ENCODE measurements at regions not wholly inside any gene's neighbourhood (a gene's known extent, or its start where the extent isn't known, plus 50 kb on each side); places are given as distances from the start of the nearest gene placed in this dataset.

DNA sequence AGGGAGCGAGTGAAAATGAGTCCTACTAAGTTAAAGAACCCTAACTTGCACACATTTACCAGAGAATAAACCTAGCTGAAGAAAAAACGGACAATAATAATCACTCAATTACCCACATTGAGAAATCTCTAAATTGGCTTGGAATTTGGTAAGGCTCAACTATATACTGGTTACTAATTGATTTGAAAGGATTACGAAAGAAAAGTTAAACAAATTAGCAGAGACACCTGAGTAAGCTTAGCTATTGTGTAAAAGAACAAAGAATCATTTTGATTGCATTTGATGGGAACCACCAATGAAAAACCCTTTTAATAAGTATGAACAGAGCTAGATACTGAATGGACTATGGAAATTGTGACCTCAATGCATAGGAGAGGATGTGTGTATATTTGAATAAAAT is 118.6 kb upstream of the ADGRF1 start:
- no peak overlapping the region for H3K27ac Mint-ChIP-seq
- ATAC-seq (replicated peaks): no peak
- H3K36me3 Mint-ChIP-seq (ENCODE audit: low read depth): no peaks in the 10 kb centered on the region
- H3K4me1 Mint-ChIP-seq: no peaks in the 10 kb centered on the region
- no peaks in the 10 kb centered on the region for H3K9me3 Mint-ChIP-seq
- H3K27me3 Mint-ChIP-seq: peaks cover 3% of the 10 kb centered on the region
- H3K4me3 Mint-ChIP-seq: no peak overlapping the region

DNA sequence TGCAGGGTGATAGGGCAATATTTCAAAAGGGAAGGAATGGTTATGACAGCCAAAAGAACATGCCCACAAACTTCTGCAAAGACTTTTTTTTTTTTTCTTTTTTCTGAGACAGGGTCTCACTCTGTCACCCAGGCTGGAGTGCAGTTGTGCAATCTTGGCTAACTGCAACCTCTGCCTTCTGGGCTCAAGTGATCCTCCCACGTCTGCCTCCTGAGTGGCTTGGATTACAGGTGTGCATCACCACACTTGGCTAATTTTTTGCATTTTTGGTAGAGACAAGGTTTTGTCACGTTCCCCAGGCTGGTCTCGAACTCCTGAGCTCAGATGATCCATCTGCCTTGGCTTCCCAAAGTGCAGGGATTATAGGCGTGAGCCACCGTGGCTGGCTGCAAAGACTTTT is 117.6 kb upstream of the ADGRF1 start:
- no peak overlapping the region for H3K27ac Mint-ChIP-seq
- no peak for ATAC-seq (replicated peaks)
- H3K4me1 Mint-ChIP-seq: no peaks in the 10 kb centered on the region
- peaks cover 6% of the 10 kb centered on the region for H3K27me3 Mint-ChIP-seq
- no peaks in the 10 kb centered on the region for H3K9me3 Mint-ChIP-seq
- H3K4me3 Mint-ChIP-seq: no peak overlapping the region
- no peaks in the 10 kb centered on the region for H3K36me3 Mint-ChIP-seq (ENCODE audit: low read depth)

DNA sequence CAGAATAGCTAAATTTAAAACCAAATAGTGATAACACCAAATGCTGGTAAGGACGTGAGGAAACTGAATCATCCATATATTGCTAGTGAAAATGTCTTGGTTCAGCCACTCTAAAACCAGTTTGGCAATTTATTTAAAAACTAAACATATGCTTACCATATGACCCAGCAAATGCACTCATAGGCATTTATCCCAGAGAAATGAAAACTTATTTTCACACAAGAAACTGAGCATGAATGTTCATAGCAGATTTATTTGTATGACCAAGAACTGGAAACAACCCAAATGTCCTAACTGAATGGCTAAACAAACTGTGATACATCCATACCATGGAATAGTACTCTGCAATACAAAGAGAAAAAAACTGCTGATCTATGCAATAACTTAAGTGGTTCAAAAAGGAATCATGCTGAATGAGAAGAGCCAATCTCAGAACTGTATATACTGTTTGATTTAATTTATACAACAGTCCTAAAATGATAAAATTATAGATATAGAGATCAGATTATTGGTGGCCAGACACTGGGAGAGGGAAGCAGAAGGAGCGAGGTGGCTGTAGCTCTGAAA is 115.6 kb upstream of the ADGRF1 start:
- H3K36me3 Mint-ChIP-seq (ENCODE audit: low read depth): no peaks in the 10 kb centered on the region
- peaks cover 6% of the 10 kb centered on the region for H3K27me3 Mint-ChIP-seq
- H3K27ac Mint-ChIP-seq: no peak overlapping the region
- no peaks in the 10 kb centered on the region for H3K9me3 Mint-ChIP-seq
- H3K4me3 Mint-ChIP-seq: no peak overlapping the region
- no peak for ATAC-seq (replicated peaks)
- H3K4me1 Mint-ChIP-seq: no peaks in the 10 kb centered on the region

DNA sequence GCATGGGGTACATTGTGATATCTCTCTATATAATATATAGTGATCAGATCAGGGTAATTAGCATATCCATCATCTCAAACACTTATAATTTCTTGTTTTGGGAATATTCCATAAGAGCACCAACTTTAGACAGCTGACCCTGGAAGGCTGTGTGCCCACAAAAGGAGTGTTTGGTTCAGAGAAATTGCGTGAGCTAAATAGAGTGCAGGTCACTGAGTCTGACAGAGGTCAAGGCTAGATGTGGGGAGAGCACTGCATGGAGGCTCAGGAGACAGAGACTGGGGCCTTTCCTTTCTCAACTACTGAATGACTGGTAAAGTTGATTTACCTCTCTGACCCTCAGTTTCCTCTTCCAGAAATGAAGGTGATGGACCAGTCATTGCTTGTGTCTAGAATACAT is 114.9 kb upstream of the ADGRF1 start:
- no peaks in the 10 kb centered on the region for H3K9me3 Mint-ChIP-seq
- no peak overlapping the region for H3K4me3 Mint-ChIP-seq
- peaks cover 6% of the 10 kb centered on the region for H3K27me3 Mint-ChIP-seq
- H3K27ac Mint-ChIP-seq: no peak overlapping the region
- H3K36me3 Mint-ChIP-seq (ENCODE audit: low read depth): no peaks in the 10 kb centered on the region
- ATAC-seq (replicated peaks): no peak
- H3K4me1 Mint-ChIP-seq: no peaks in the 10 kb centered on the region

DNA sequence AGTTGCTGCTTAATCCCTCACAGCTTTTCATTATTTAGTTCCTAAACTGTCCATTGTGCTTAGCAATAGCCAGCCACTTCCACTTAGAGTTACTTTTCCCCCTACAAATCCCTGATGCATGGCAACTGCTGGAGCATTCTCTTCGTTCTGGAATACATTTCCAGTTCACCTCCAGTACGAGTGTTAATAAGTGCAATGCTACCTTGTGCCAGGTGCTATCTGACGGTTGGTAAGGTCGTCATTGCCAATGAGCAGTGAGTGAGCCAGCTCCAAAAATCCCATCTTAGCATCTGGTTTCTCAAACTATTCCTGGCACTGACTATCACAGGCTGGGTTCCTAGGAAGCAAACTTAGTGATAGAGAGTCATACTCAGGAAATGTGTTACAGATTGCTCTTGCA is 114.1 kb upstream of the ADGRF1 start:
- H3K36me3 Mint-ChIP-seq (ENCODE audit: low read depth): no peaks in the 10 kb centered on the region
- ATAC-seq (replicated peaks): no peak
- no peak overlapping the region for H3K4me3 Mint-ChIP-seq
- H3K27me3 Mint-ChIP-seq: peaks cover 9% of the 10 kb centered on the region
- no peaks in the 10 kb centered on the region for H3K9me3 Mint-ChIP-seq
- H3K27ac Mint-ChIP-seq: no peak overlapping the region
- no peaks in the 10 kb centered on the region for H3K4me1 Mint-ChIP-seq

DNA sequence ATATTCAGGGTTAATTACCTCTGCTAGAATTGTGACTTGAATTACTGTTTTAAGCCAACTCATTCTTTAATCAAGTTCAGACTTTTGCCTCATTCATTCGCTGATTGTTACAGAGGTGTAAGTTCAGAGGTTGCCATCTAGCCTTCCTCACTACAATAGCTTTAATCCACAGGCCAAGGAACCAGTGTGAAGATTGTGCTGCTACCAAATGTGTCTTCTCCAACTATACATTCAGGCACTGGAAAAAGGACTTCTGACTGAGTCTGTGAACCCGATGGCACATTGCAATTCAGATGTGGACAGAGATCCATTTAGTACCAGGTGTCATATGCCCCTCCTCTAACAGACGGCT is 111.2 kb upstream of the ADGRF1 start:
- Mint-ChIP-seq H3K9me3 (no peaks in the 10 kb centered on the region), H3K4me3 (no peak overlapping the region), H3K36me3 (ENCODE audit: low read depth) (no peaks in the 10 kb centered on the region), H3K27me3 (peaks cover 12% of the 10 kb centered on the region), H3K4me1 (no peaks in the 10 kb centered on the region), H3K27ac (no peak overlapping the region)
- no peak for ATAC-seq (replicated peaks)

DNA sequence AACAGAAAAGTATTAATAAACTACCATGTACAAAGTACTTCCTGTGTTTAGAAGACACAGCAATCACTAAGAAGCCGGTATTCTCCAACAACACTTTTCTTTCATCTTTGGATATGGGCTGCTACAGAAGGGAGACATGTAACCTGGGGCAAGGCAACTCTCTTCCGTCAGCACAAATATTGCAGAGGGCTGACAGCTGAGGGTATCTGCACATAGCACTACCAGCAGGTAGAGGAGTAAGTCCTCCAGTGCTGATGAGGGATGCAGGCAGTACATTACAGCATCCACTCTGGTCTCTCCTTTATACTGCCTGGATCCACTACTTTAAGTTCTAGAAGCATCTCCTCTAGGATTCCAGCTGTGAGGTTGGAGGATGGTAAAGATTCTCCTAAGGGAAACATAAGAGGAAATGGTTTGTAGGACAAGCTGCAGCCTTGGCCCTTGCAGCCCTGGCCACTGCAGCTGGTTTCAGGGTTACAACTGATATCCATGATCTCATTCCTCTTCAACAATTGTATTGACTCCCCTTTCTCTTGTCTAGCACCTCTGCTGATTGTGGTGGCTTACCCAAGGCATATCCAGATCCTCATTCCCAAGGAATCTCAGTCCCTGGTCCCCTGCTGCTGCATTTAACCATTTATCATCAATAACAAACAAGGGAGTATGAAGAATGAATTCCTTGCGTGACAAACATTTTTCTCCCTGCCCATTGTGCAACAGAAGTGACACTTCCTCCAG is 110.7 kb upstream of the ADGRF1 start:
- H3K4me3 Mint-ChIP-seq: no peak overlapping the region
- no peaks in the 10 kb centered on the region for H3K4me1 Mint-ChIP-seq
- H3K27ac Mint-ChIP-seq: no peak overlapping the region
- no peak for ATAC-seq (replicated peaks)
- H3K9me3 Mint-ChIP-seq: no peaks in the 10 kb centered on the region
- no peaks in the 10 kb centered on the region for H3K36me3 Mint-ChIP-seq (ENCODE audit: low read depth)
- H3K27me3 Mint-ChIP-seq: peaks cover 15% of the 10 kb centered on the region

DNA sequence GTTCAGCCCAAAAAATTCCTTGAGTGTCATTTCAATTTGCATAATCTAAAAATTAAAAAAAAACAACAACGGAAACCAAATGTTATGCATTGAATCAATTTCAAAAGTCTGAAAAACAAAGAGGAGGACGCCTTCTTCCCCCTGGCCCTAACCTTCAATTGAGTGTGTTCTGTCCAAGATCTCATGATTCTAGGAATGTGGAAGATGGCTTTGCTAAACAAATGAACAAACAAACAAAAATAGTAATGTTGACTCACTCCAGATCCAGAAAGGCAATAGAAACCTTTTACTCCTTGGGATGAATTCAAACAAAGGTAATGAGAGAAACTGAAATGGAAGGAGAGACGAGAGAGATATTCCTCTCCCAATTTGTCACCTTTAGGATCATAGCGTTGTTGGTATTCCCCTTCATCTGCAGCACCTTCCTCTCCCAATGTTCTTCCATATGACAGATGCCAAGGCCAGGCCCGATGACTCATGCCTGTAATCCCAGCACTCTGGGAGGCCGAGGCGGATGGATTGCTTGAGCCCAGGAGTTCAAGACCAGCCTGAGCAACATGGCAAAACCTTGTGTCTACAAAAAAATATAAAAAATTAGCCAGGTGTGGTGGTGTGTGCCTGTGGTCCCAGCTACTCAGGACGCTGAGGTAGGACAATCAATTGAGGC is 109.2 kb upstream of the ADGRF1 start:
- no peak overlapping the region for H3K4me3 Mint-ChIP-seq
- H3K27me3 Mint-ChIP-seq: peaks cover 15% of the 10 kb centered on the region
- H3K9me3 Mint-ChIP-seq: no peaks in the 10 kb centered on the region
- no peak overlapping the region for H3K27ac Mint-ChIP-seq
- H3K36me3 Mint-ChIP-seq (ENCODE audit: low read depth): no peaks in the 10 kb centered on the region
- no peak for ATAC-seq (replicated peaks)
- no peaks in the 10 kb centered on the region for H3K4me1 Mint-ChIP-seq

DNA sequence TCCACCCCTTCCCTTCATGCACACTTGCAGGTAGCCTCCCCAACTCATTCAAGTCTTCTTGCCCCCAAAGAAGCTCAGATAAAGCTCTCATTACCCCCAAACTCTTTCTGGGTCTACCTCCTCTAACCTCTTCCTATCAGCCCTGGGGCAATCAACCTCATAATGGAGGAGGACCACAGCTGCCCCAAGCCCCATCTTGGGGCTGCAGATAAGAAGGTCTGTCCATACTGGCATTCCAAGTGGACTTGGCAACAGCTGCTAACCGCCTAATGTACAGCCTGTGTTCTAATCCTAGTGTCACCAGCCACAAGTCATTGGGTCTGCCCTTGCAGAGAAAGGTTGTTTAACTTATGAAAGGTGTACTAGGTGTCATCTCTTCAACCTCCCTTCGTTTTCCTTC is 107.4 kb upstream of the ADGRF1 start:
- H3K27me3 Mint-ChIP-seq: peaks cover 12% of the 10 kb centered on the region
- no peaks in the 10 kb centered on the region for H3K9me3 Mint-ChIP-seq
- no peaks in the 10 kb centered on the region for H3K36me3 Mint-ChIP-seq (ENCODE audit: low read depth)
- H3K4me1 Mint-ChIP-seq: no peaks in the 10 kb centered on the region
- H3K27ac Mint-ChIP-seq: no peak overlapping the region
- no peak overlapping the region for H3K4me3 Mint-ChIP-seq
- no peak for ATAC-seq (replicated peaks)

DNA sequence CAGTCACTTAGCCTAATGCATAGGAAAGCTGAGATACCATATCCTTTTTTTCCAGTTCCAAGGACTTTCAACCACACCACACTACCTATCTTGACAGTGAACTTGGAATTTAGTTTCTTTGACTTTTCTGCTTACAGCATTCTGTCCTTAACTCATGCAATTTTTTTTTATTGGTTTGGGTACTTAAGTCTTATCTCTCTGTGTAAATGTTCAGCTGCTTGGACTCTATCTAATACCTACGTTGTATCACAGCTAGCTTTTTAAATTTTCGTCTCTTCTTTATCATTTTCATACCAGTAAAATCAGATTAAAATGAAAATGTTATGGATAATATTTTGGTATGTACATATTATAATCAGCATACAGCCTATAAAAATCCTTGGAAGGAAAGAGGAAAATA is 106.9 kb upstream of the ADGRF1 start:
- no peak overlapping the region for H3K4me3 Mint-ChIP-seq
- no peaks in the 10 kb centered on the region for H3K4me1 Mint-ChIP-seq
- H3K27ac Mint-ChIP-seq: no peak overlapping the region
- ATAC-seq (replicated peaks): no peak
- no peaks in the 10 kb centered on the region for H3K36me3 Mint-ChIP-seq (ENCODE audit: low read depth)
- H3K27me3 Mint-ChIP-seq: peaks cover 12% of the 10 kb centered on the region
- no peaks in the 10 kb centered on the region for H3K9me3 Mint-ChIP-seq

DNA sequence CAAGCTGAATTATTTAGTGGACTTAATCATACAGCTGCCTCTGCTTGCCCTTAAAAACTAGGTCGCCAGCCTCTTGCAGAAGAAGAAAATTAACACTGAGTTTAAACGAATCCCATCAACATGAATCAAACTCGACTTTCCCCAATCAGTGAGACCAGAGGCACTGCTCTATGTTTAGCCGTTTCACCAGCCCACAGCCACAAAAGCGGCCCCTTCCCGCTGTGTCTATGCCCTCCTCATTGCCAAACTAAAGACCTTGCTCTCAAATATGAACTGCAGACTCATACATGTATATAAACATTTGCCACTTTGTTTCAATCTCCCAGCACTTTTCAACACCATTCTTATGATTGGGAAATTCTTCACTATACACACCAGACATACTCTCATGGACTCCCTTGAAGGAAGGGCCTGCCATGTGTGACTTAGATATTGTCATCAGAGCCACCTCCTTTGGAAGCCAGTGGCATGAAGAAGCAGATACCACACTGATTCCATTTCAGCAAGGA is 105.8 kb upstream of the ADGRF1 start:
- Mint-ChIP-seq H3K4me1 (no peaks in the 10 kb centered on the region), H3K36me3 (ENCODE audit: low read depth) (no peaks in the 10 kb centered on the region), H3K4me3 (no peak overlapping the region), H3K9me3 (no peaks in the 10 kb centered on the region), H3K27me3 (peaks cover 12% of the 10 kb centered on the region), H3K27ac (no peak overlapping the region)
- ATAC-seq (replicated peaks): no peak

DNA sequence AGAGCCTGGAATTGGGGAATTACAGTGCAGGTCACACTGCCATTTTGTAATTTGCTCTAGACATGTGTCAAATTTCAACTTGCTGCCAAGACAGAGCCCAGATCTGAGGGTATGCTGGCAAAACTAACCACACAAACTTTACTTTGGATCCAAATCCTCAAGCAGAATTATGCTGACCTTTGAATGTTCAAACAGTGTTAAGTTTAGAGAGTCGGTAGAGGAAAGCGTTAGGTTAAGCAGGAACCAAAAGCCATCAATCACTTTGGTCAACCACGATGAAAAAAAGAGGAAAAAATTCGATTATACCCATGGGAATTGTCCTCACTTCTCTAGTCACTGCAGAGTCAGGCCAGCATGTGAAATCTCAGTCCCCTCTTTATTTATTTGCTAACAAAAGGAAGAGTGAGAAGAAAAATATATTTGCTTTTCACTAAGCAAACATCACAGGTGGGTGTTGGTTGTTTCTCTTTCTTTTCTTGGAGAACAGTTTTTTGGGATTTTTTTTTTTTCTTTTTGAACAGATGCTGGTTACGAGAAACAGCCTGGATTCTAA is 105.1 kb upstream of the ADGRF1 start:
- no peak overlapping the region for H3K4me3 Mint-ChIP-seq
- no peaks in the 10 kb centered on the region for H3K9me3 Mint-ChIP-seq
- H3K4me1 Mint-ChIP-seq: no peaks in the 10 kb centered on the region
- H3K27me3 Mint-ChIP-seq: peaks cover 12% of the 10 kb centered on the region
- no peak for ATAC-seq (replicated peaks)
- no peak overlapping the region for H3K27ac Mint-ChIP-seq
- H3K36me3 Mint-ChIP-seq (ENCODE audit: low read depth): no peaks in the 10 kb centered on the region

DNA sequence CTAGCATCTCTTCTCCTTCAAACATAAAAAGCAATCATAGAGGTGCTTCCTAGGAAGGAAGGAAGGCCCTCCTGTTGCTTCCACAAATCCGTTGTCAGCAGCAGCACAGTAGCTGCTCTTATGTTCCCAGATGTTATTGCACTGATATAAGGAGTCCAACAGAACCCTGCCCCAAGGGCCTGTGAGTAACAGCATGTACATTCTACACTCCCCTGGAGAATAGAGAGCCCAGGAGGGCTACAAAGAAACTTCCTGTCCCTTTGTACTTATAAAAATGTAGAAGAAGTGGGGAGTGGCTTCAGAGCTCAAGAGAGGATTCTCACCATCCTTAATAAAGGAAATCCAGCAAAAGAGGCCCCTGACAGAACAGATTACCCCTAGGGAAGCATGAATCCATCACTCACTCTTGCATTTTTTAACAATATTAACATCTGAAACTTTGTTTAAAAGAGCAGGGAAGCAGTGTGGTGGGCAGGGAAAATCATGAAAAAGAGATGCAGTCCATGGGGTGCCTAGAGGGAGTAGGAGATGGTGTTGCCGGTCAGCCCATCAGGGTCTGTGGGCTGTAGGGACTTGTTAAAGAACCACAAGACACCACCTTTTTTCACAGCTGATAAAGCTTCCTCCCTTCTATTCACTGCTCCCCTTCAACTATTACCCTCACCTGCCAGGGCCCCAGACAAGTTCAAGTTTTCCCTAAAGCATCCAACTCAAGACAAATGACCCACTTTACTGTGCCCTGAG is 104.5 kb upstream of the ADGRF1 start:
- H3K4me3 Mint-ChIP-seq: no peak overlapping the region
- no peak overlapping the region for H3K27ac Mint-ChIP-seq
- H3K9me3 Mint-ChIP-seq: no peaks in the 10 kb centered on the region
- H3K27me3 Mint-ChIP-seq: peaks cover 12% of the 10 kb centered on the region
- no peaks in the 10 kb centered on the region for H3K4me1 Mint-ChIP-seq
- no peaks in the 10 kb centered on the region for H3K36me3 Mint-ChIP-seq (ENCODE audit: low read depth)
- no peak for ATAC-seq (replicated peaks)

DNA sequence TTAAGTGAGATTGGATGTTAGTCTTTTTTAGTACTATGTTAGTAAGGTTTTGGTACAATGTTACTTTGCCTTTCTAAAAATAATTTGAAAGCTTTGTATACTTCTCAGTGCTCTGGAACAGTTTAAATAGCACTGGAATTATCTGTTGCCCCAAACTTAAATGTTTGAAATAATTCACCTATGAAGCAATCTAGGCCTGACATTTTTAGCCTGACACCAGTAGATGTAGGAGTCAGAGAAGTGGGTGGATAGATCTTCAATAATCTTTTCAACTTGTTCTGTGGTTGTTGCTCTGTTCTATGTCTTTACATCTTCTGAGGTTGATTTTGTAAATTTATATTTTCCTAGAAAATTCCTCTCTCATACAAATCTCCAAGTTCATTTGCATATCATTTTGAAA is 103.1 kb upstream of the ADGRF1 start:
- peaks cover 9% of the 10 kb centered on the region for H3K27me3 Mint-ChIP-seq
- no peaks in the 10 kb centered on the region for H3K36me3 Mint-ChIP-seq (ENCODE audit: low read depth)
- H3K9me3 Mint-ChIP-seq: no peaks in the 10 kb centered on the region
- H3K4me1 Mint-ChIP-seq: no peaks in the 10 kb centered on the region
- no peak overlapping the region for H3K4me3 Mint-ChIP-seq
- ATAC-seq (replicated peaks): no peak
- no peak overlapping the region for H3K27ac Mint-ChIP-seq
